ENCODE measurements at regions not wholly inside any gene's neighbourhood (a gene's known extent, or its start where the extent isn't known, plus 50 kb on each side); places are given as distances from the start of the nearest gene placed in this dataset.

- DNase-seq: no peak
- H3K79me2 ChIP-seq (ENCODE audit: low read length): no peaks in the 10 kb centered on the region
- no peak for TF ChIP-seq CTCF (IDR thresholded peaks at IDR 0.05; ENCODE audit: low read length)
- TF ChIP-seq EZH2phosphoT487 (IDR thresholded peaks at IDR 0.05; ENCODE audit: low read length): no peak
- no peak for TF ChIP-seq EZH2 (optimal IDR thresholded peaks at IDR 0.05; ENCODE audit: low read depth, low read length)
- H3K9ac ChIP-seq (ENCODE audit: low read length): no peak overlapping the region
- H3K4me2 ChIP-seq (ENCODE audit: low read depth, low read length): no peak overlapping the region
- H2AFZ ChIP-seq (ENCODE audit: low read length): no peak overlapping the region
- H3K36me3 ChIP-seq (replicated peaks; ENCODE audit: insufficient read depth, low read length): no peaks in the 10 kb centered on the region
- H3K9me3 ChIP-seq (replicated peaks; ENCODE audit: insufficient read depth, low read length): no peaks in the 10 kb centered on the region
- H3K27ac ChIP-seq (ENCODE audit: low read length): no peak overlapping the region
- H4K20me1 ChIP-seq (ENCODE audit: insufficient read depth, low read length): no peaks in the 10 kb centered on the region
- H3K4me3 ChIP-seq (ENCODE audit: low read length): no peak overlapping the region
- H3K9me2 ChIP-seq (replicated peaks; ENCODE audit: insufficient read depth, low read length): no peaks in the 10 kb centered on the region
- no peaks in the 10 kb centered on the region for H3K4me1 ChIP-seq (ENCODE audit: low read length)
- no peaks in the 10 kb centered on the region for H3K27me3 ChIP-seq (replicated peaks; ENCODE audit: insufficient read depth, low read length)
- no peaks in the 10 kb centered on the region for H3F3A ChIP-seq (ENCODE audit: insufficient read depth, low read length)
Observed at GRCh38 chr4:15322006-15322405, 105.8 kb upstream of the C1QTNF7 start.

GRCh38 chr4:15325987-15326386 is 101.8 kb upstream of the C1QTNF7 start:
- H3K9me2 ChIP-seq (replicated peaks; ENCODE audit: insufficient read depth, low read length): no peaks in the 10 kb centered on the region
- TF ChIP-seq EZH2phosphoT487 (IDR thresholded peaks at IDR 0.05; ENCODE audit: low read length) (no peak), EZH2 (optimal IDR thresholded peaks at IDR 0.05; ENCODE audit: low read depth, low read length) (no peak), CTCF (IDR thresholded peaks at IDR 0.05; ENCODE audit: low read length) (no peak)
- no peaks in the 10 kb centered on the region for H3K9me3 ChIP-seq (replicated peaks; ENCODE audit: insufficient read depth, low read length)
- H3K27ac ChIP-seq (ENCODE audit: low read length): no peak overlapping the region
- no peaks in the 10 kb centered on the region for H3K4me1 ChIP-seq (ENCODE audit: low read length)
- H3K4me3 ChIP-seq (ENCODE audit: low read length): no peak overlapping the region
- no peaks in the 10 kb centered on the region for H3K79me2 ChIP-seq (ENCODE audit: low read length)
- H3K36me3 ChIP-seq (replicated peaks; ENCODE audit: insufficient read depth, low read length): no peaks in the 10 kb centered on the region
- DNase-seq: no peak
- no peak overlapping the region for H3K4me2 ChIP-seq (ENCODE audit: low read depth, low read length)
- no peaks in the 10 kb centered on the region for H3F3A ChIP-seq (ENCODE audit: insufficient read depth, low read length)
- H3K9ac ChIP-seq (ENCODE audit: low read length): no peak overlapping the region
- no peaks in the 10 kb centered on the region for H3K27me3 ChIP-seq (replicated peaks; ENCODE audit: insufficient read depth, low read length)
- H4K20me1 ChIP-seq (ENCODE audit: insufficient read depth, low read length): no peaks in the 10 kb centered on the region
- no peak overlapping the region for H2AFZ ChIP-seq (ENCODE audit: low read length)

GRCh38 chr4:15327311-15328298 is 100.2 kb upstream of the C1QTNF7 start:
- H3F3A ChIP-seq (ENCODE audit: insufficient read depth, low read length): no peaks in the 10 kb centered on the region
- H3K4me1 ChIP-seq (ENCODE audit: low read length): no peaks in the 10 kb centered on the region
- no peaks in the 10 kb centered on the region for H3K36me3 ChIP-seq (replicated peaks; ENCODE audit: insufficient read depth, low read length)
- H3K9me3 ChIP-seq (replicated peaks; ENCODE audit: insufficient read depth, low read length): no peaks in the 10 kb centered on the region
- H3K9me2 ChIP-seq (replicated peaks; ENCODE audit: insufficient read depth, low read length): no peaks in the 10 kb centered on the region
- no peak overlapping the region for H3K4me3 ChIP-seq (ENCODE audit: low read length)
- DNase-seq: no peak
- H3K27ac ChIP-seq (ENCODE audit: low read length): no peak overlapping the region
- H4K20me1 ChIP-seq (ENCODE audit: insufficient read depth, low read length): no peaks in the 10 kb centered on the region
- TF ChIP-seq CTCF (IDR thresholded peaks at IDR 0.05; ENCODE audit: low read length) (no peak), EZH2 (optimal IDR thresholded peaks at IDR 0.05; ENCODE audit: low read depth, low read length) (no peak), EZH2phosphoT487 (IDR thresholded peaks at IDR 0.05; ENCODE audit: low read length) (no peak)
- no peak overlapping the region for H2AFZ ChIP-seq (ENCODE audit: low read length)
- no peaks in the 10 kb centered on the region for H3K27me3 ChIP-seq (replicated peaks; ENCODE audit: insufficient read depth, low read length)
- H3K9ac ChIP-seq (ENCODE audit: low read length): no peak overlapping the region
- H3K4me2 ChIP-seq (ENCODE audit: low read depth, low read length): no peak overlapping the region
- no peaks in the 10 kb centered on the region for H3K79me2 ChIP-seq (ENCODE audit: low read length)
